ENCODE measurements at regions not wholly inside any gene's neighbourhood (a gene's known extent, or its start where the extent isn't known, plus 50 kb on each side); places are given as distances from the start of the nearest gene placed in this dataset.

- TF ChIP-seq SUZ12 (IDR thresholded peaks at IDR 0.05; ENCODE audit: extremely low read depth, insufficient read depth, insufficient read length) (no peak), YY1 (IDR thresholded peaks at IDR 0.05; ENCODE audit: insufficient read depth, insufficient read length) (no peak)
Measured at GRCh38 chr4:13980317-13981310, 353.1 kb upstream of the BOD1L1 start.

All from NT2/D1 (cell line).